ENCODE measurements at regions not wholly inside any gene's neighbourhood (a gene's known extent, or its start where the extent isn't known, plus 50 kb on each side); places are given as distances from the start of the nearest gene placed in this dataset.

DNA sequence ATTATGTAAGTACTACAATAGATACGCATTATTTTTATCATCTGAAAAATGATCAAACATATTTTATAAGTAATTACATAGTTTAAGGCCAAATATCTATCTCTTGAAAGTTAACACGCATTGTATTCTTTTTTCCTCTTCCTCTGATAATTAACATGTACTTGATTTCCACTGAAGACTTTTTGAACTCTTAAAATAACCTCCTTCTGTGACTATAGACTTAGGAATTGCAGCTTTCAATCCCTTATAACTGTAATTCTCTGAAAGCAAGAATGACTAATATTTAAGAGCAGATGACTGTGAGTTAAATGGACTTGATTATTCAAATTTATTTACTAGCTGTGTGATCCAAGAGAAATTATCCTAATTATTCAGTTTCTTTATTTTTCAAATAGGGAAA is 730.6 kb upstream of the NECTIN3 start:
- H3K36me3 ChIP-seq (ENCODE audit: control insufficient read depth, insufficient read depth, low read length), result no peaks in the 10 kb centered on the region
- H3K4me1 ChIP-seq (replicated peaks in 1 of 2; ENCODE audit: control insufficient read depth in 2 of 2, insufficient read depth in 2 of 2, low read length in 2 of 2), result no peaks in the 10 kb centered on the region
- H3K9me3 ChIP-seq (replicated peaks; ENCODE audit: control insufficient read depth, insufficient read depth, low read depth, low read length), result no peaks in the 10 kb centered on the region
- no peaks in the 10 kb centered on the region for H3K79me2 ChIP-seq (ENCODE audit: control insufficient read depth, insufficient read depth, low read length)
- no peak overlapping the region for H2AFZ ChIP-seq (ENCODE audit: low read depth, low read length)
- BruUV-seq (replicated peaks), result no TSS peak
- intact Hi-C loops (cut with micrococcal nuclease) (no loop called here), in situ Hi-C loops (cut with MboI) (no loop called here)
- no peaks in the 10 kb centered on the region for H4K20me1 ChIP-seq (replicated peaks; ENCODE audit: control insufficient read depth, insufficient read depth, low read length)
- TF ChIP-seq ZNF23 (CRISPR knock-in tag; IDR thresholded peaks at IDR 0.05) (no peak), DIDO1 (tag; IDR thresholded peaks at IDR 0.05; ENCODE audit: low read depth) (no peak), TCF3 (CRISPR knock-in tag; IDR thresholded peaks at IDR 0.05) (no peak), MEF2D (tag; conservative IDR thresholded peaks at IDR 0.05; ENCODE audit: low read depth) (no peak), CXXC5 (CRISPR knock-in tag; IDR thresholded peaks at IDR 0.05) (no peak)
- TF ChIP-seq, protein P1, sequence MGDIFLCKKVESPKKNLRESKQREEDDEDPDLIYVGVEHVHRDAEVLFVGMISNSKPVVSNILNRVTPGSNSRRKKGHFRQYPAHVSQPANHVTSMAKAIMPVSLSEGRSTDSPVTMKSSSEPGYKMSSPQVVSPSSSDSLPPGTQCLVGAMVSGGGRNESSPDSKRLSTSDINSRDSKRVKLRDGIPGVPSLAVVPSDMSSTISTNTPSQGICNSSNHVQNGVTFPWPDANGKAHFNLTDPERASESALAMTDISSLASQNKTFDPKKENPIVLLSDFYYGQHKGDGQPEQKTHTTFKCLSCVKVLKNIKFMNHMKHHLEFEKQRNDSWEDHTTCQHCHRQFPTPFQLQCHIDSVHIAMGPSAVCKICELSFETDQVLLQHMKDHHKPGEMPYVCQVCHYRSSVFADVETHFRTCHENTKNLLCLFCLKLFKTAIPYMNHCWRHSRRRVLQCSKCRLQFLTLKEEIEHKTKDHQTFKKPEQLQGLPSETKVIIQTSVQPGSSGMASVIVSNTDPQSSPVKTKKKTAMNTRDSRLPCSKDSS (IDR thresholded peaks at IDR 0.05; ENCODE audit: low read depth, partially characterized antibody), result no peak
- TF ChIP-seq, protein P2, sequence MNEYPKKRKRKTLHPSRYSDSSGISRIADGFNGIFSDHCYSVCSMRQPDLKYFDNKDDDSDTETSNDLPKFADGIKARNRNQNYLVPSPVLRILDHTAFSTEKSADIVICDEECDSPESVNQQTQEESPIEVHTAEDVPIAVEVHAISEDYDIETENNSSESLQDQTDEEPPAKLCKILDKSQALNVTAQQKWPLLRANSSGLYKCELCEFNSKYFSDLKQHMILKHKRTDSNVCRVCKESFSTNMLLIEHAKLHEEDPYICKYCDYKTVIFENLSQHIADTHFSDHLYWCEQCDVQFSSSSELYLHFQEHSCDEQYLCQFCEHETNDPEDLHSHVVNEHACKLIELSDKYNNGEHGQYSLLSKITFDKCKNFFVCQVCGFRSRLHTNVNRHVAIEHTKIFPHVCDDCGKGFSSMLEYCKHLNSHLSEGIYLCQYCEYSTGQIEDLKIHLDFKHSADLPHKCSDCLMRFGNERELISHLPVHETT (CRISPR knock-in tag; conservative IDR thresholded peaks at IDR 0.05 in 1 of 2, IDR thresholded peaks at IDR 0.05 in 1 of 2), result no peak
- TF ChIP-seq, protein P3, sequence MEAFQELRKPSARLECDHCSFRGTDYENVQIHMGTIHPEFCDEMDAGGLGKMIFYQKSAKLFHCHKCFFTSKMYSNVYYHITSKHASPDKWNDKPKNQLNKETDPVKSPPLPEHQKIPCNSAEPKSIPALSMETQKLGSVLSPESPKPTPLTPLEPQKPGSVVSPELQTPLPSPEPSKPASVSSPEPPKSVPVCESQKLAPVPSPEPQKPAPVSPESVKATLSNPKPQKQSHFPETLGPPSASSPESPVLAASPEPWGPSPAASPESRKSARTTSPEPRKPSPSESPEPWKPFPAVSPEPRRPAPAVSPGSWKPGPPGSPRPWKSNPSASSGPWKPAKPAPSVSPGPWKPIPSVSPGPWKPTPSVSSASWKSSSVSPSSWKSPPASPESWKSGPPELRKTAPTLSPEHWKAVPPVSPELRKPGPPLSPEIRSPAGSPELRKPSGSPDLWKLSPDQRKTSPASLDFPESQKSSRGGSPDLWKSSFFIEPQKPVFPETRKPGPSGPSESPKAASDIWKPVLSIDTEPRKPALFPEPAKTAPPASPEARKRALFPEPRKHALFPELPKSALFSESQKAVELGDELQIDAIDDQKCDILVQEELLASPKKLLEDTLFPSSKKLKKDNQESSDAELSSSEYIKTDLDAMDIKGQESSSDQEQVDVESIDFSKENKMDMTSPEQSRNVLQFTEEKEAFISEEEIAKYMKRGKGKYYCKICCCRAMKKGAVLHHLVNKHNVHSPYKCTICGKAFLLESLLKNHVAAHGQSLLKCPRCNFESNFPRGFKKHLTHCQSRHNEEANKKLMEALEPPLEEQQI (IDR thresholded peaks at IDR 0.05), result no peak
- no peak overlapping the region for H3K4me2 ChIP-seq (ENCODE audit: insufficient read depth, low read length)
- H3K4me3 ChIP-seq, result no peak overlapping the region
- CTCF ChIA-PET (ENCODE audit: low intra/inter-chr PET ratio), result no interaction called here
- FAIRE-seq (no peak), ATAC-seq (no peak), DNase-seq (ENCODE audit: extremely low read depth in 1 of 4, low spot score in 3 of 4) (no peak)
- no peak overlapping the region for H3K27ac ChIP-seq (ENCODE audit: extremely low read depth, low read depth, low read length)
- no peak overlapping the region for H3K9ac ChIP-seq (ENCODE audit: insufficient read depth in 1 of 2, low read depth in 2 of 2, low read length in 2 of 2)
- POLR2A ChIA-PET, result no interaction called here
- WGBS (ENCODE audit: insufficient coverage, low coverage, missing lambda C conversion rate), result 0% methylated on average over 2 of the region's 2 CpGs
- H3K9me1 ChIP-seq (ENCODE audit: control insufficient read depth, insufficient read depth, low read length), result no peaks in the 10 kb centered on the region
- H3K27me3 ChIP-seq (ENCODE audit: control insufficient read depth in 2 of 2, insufficient read depth in 2 of 2, low read length in 2 of 2), result no peaks in the 10 kb centered on the region

All from K562 (cell line).